ENCODE measurements at regions not wholly inside any gene's neighbourhood (a gene's known extent, or its start where the extent isn't known, plus 50 kb on each side); places are given as distances from the start of the nearest gene placed in this dataset.

- no peak overlapping the region for H3K27ac ChIP-seq
- TF ChIP-seq CTCF (conservative IDR thresholded peaks at IDR 0.05), result no peak
Observed at GRCh38 chr7:27409776-27410175, 167.2 kb downstream of the EVX1 start.

GRCh38 chr7:27410812-27411544 is 168.4 kb downstream of the EVX1 start:
- no peak for TF ChIP-seq CTCF (conservative IDR thresholded peaks at IDR 0.05)

GRCh38 chr7:27412164-27412563 is 169.6 kb downstream of the EVX1 start:
- H3K27ac ChIP-seq, result no peak overlapping the region

More at GRCh38 chr7:27410812-27411544, 168.4 kb downstream of the EVX1 start:
- H3K27ac ChIP-seq, result no peak overlapping the region

GRCh38 chr7:27418541-27418940 is 175.9 kb downstream of the EVX1 start:
- H3K27ac ChIP-seq, result no peak overlapping the region
- TF ChIP-seq CTCF (conservative IDR thresholded peaks at IDR 0.05), result no peak

More at GRCh38 chr7:27412164-27412563, 169.6 kb downstream of the EVX1 start:
- TF ChIP-seq CTCF (conservative IDR thresholded peaks at IDR 0.05), result no peak

- H3K27ac ChIP-seq, result no peak overlapping the region
- TF ChIP-seq CTCF (conservative IDR thresholded peaks at IDR 0.05), result no peak
Observed at GRCh38 chr7:27419581-27420177, 177.1 kb downstream of the EVX1 start.

- no peak overlapping the region for H3K27ac ChIP-seq
- no peak for TF ChIP-seq CTCF (conservative IDR thresholded peaks at IDR 0.05)
Observed at GRCh38 chr7:27420702-27421101, 178.1 kb downstream of the EVX1 start.

- TF ChIP-seq CTCF (conservative IDR thresholded peaks at IDR 0.05), result no peak
- peak overlapping the region; percentile 66 for H3K27ac ChIP-seq
Observed at GRCh38 chr7:27423290-27423689, 180.7 kb downstream of the EVX1 start.
